ENCODE measurements at regions not wholly inside any gene's neighbourhood (a gene's known extent, or its start where the extent isn't known, plus 50 kb on each side); places are given as distances from the start of the nearest gene placed in this dataset.

DNA sequence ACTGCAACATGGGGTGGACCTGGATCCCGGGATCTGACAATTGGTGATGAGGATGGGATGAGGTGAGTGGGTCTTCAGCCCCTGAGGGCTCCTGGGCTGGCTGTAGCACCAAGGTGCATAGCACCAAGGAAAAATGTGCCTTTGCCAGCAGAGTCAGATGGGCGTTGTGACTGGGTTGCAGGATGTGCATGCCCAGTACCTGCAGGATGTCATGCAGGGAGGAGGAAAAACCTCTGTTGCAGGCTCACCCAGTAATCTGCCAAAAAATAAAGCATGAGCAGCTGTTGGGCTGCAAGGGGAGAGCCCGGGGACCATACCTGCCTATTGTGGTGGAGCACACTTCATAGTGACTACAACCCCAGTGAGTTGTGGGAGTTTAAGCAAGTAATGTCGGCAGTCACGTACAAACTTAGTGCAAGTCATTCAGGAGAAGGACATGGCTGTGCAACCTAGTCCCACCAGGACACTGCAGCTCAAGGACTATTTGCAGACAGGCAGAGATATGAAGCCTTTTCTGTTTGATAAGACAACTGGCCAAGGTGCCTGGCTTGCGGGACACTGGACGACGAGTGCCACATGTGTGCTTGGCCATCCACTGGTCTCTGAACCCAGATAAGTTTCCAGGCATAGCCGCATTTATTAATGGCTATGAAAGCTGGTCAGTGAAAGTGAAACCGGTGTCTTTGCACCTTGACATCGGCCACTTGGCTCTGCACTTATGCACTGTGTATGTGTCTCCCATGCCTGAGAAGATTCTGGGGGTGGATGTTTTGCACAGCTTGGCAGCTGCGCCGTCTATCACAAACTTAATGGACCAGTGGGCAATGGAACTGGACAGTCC lies 499.8 kb downstream of the KCNJ2 start:
- Histone ChIP-seq H3K36me3 (ENCODE audit: control insufficient read depth, insufficient read depth, low read length) (no peaks in the 10 kb centered on the region), H3K27me3 (replicated peaks; ENCODE audit: control insufficient read depth, insufficient read depth, low read length) (no peaks in the 10 kb centered on the region), H3K4me3 (replicated peaks; ENCODE audit: low read depth, low read length) (no peak overlapping the region)
- no peak for DNase-seq (ENCODE audit: extremely low read depth, insufficient read length)
- TF ChIP-seq, protein P1, sequence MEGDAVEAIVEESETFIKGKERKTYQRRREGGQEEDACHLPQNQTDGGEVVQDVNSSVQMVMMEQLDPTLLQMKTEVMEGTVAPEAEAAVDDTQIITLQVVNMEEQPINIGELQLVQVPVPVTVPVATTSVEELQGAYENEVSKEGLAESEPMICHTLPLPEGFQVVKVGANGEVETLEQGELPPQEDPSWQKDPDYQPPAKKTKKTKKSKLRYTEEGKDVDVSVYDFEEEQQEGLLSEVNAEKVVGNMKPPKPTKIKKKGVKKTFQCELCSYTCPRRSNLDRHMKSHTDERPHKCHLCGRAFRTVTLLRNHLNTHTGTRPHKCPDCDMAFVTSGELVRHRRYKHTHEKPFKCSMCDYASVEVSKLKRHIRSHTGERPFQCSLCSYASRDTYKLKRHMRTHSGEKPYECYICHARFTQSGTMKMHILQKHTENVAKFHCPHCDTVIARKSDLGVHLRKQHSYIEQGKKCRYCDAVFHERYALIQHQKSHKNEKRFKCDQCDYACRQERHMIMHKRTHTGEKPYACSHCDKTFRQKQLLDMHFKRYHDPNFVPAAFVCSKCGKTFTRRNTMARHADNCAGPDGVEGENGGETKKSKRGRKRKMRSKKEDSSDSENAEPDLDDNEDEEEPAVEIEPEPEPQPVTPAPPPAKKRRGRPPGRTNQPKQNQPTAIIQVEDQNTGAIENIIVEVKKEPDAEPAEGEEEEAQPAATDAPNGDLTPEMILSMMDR (IDR thresholded peaks at IDR 0.05; ENCODE audit: insufficient read depth, low read length, poor library complexity, severe bottlenecking): no peak

GRCh38 chr17:70674061-70674460 lies 504.7 kb downstream of the KCNJ2 start:
- Histone ChIP-seq H3K4me3 (replicated peaks; ENCODE audit: low read depth, low read length) (no peak overlapping the region), H3K36me3 (ENCODE audit: control insufficient read depth, insufficient read depth, low read length) (no peaks in the 10 kb centered on the region), H3K27me3 (replicated peaks; ENCODE audit: control insufficient read depth, insufficient read depth, low read length) (no peaks in the 10 kb centered on the region)
- no peak for DNase-seq (ENCODE audit: extremely low read depth, insufficient read length)
- TF ChIP-seq, protein P1 (IDR thresholded peaks at IDR 0.05; ENCODE audit: insufficient read depth, low read length, poor library complexity, severe bottlenecking): no peak

DNA sequence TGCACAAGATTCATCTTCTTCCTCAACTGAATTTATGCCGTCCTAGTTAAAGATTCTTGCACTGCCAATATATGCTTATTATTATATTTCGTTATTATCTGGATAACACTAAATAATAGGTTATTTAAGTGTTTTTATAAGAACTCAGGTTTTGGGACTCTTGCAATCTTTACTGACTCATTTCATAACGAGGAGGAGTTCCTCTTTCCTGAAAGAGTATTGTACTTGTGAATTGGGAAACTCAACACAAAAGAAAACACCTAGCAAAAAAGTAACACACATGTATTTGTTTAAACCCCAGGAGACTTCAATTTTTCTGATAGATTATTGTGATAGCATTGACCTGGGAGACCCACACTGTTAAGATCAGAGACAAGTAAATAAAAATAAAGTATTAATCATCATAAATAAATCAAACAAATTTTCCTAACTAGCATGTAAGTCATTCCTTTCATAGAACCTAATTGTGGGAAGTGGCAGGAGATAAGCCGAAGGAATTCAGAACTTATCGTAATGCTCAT lies 505.8 kb downstream of the KCNJ2 start:
- TF ChIP-seq, protein P1 (IDR thresholded peaks at IDR 0.05; ENCODE audit: insufficient read depth, low read length, poor library complexity, severe bottlenecking): no peak
- H3K4me3 ChIP-seq (replicated peaks; ENCODE audit: low read depth, low read length): no peak overlapping the region
- no peaks in the 10 kb centered on the region for H3K27me3 ChIP-seq (replicated peaks; ENCODE audit: control insufficient read depth, insufficient read depth, low read length)
- H3K36me3 ChIP-seq (ENCODE audit: control insufficient read depth, insufficient read depth, low read length): no peaks in the 10 kb centered on the region
- no peak for DNase-seq (ENCODE audit: extremely low read depth, insufficient read length)

- H3K27me3 ChIP-seq (replicated peaks; ENCODE audit: control insufficient read depth, insufficient read depth, low read length): no peaks in the 10 kb centered on the region
- TF ChIP-seq, protein P1 (IDR thresholded peaks at IDR 0.05; ENCODE audit: insufficient read depth, low read length, poor library complexity, severe bottlenecking): no peak
- H3K36me3 ChIP-seq (ENCODE audit: control insufficient read depth, insufficient read depth, low read length): no peaks in the 10 kb centered on the region
- H3K4me3 ChIP-seq (replicated peaks; ENCODE audit: low read depth, low read length): no peak overlapping the region
- no peak for DNase-seq (ENCODE audit: extremely low read depth, insufficient read length)
Observed at GRCh38 chr17:70677783-70678647, 508.7 kb downstream of the KCNJ2 start.

GRCh38 chr17:70678889-70679288 lies 509.6 kb downstream of the KCNJ2 start:
- H3K27me3 ChIP-seq (replicated peaks; ENCODE audit: control insufficient read depth, insufficient read depth, low read length): no peaks in the 10 kb centered on the region
- no peak for DNase-seq (ENCODE audit: extremely low read depth, insufficient read length)
- no peak overlapping the region for H3K4me3 ChIP-seq (replicated peaks; ENCODE audit: low read depth, low read length)
- TF ChIP-seq, protein P1 (IDR thresholded peaks at IDR 0.05; ENCODE audit: insufficient read depth, low read length, poor library complexity, severe bottlenecking): no peak
- no peaks in the 10 kb centered on the region for H3K36me3 ChIP-seq (ENCODE audit: control insufficient read depth, insufficient read depth, low read length)

All from GM06990 (cell line).